ENCODE measurements at regions not wholly inside any gene's neighbourhood (a gene's known extent, or its start where the extent isn't known, plus 50 kb on each side); places are given as distances from the start of the nearest gene placed in this dataset.

DNA sequence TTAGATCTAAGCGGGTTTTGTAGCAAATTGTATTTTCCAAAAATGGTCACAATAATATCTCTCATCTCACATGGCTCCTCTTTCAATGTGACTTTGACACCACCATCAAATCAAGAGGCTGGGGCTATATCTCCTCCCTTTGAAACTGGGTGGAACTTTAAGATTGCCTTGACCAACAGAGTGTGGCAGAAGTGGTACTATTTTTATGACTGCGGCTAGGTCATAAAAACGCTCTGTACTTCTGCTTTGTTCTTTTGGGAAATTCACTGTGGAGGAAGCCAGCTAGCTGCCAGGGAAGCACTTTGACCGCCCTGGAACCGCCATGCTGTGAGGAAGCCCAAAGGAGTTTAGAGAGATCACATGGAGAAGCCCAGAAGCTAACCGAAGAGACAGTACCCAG lies 50.7 kb upstream of the ACOT11 start:
- DNase-seq = no peak

DNA sequence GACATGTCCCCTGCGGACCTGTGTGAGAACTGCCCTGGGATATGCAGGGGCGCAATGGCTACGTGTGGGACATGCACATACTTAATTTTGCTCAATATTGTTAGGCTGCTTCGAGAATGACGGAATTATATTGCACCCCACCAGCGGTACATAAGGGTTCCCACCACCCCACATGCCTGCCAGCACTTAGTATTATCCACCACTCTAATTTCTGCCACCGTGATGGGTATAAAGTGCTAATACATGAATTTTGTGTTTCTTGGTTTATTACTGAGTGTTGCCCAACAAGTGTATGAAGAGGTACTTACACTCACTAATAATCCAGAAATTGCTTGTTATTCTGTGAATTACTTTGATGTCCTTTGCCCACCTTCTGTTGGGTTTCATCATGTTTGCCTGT lies 52.1 kb upstream of the ACOT11 start:
- DNase-seq = no peak

DNA sequence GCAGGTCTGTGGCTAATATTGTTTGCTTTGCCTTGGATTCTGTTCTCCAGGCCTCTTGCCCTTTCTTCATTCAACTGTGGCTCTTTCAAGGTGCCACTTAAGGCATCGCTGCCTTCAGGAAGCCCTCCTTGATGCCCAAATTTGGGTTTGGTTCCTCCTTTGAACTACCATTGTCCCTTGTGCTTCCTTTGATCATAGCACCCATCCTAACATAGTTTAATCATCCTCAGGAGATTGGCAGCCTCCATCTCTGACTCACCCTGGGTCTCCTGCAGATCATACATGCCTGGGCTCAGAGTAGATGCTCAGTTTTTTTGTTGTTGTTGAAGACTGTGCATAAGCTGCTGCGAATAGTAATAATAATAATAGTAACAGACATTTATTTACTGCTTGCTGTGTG lies 54.4 kb upstream of the ACOT11 start:
- DNase-seq = no peak

DNA sequence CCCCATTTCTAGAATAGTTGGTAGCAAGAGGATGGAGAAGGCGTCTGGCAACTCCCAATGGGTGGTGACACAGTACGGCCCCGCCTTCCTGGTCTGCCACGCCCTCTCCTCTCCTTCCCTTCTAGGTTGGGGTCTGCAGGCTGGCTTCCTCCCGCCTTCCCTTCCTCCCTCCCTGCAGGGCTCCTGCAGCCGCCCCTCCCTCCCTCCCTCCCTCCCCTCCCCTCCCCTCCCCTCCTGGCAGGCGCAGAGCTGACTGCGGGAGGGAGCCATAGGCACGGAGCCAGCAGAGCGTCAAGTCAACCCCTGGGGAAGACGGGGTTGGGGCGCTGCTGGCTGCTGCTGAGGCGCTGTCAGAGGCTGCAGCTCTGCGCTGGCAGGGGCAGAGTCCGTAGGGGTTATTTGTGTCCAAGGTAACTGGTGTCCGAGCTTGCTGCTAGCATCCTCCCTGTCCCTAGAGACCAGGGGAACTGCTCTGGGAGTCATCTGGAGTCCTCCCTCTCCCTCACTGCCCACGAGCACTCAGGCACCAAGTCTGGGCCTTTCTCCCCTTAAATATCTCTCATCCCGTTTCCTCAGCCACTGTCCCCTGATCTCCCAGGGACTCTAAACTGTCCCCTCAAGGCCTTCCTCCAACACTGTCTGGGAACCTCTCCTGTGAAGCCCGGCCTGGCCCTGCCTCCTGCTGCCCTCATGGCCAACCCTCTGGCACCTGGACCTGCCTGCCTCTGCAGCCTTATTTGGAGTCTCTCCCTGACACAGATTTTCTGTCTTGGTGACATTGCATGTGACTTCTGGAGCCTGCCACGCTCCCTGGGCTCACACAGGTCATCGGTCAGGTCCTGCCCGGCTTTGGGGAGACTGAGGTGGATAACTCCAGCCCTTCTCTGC lies 57.4 kb upstream of the ACOT11 start:
- DNase-seq = no peak

DNA sequence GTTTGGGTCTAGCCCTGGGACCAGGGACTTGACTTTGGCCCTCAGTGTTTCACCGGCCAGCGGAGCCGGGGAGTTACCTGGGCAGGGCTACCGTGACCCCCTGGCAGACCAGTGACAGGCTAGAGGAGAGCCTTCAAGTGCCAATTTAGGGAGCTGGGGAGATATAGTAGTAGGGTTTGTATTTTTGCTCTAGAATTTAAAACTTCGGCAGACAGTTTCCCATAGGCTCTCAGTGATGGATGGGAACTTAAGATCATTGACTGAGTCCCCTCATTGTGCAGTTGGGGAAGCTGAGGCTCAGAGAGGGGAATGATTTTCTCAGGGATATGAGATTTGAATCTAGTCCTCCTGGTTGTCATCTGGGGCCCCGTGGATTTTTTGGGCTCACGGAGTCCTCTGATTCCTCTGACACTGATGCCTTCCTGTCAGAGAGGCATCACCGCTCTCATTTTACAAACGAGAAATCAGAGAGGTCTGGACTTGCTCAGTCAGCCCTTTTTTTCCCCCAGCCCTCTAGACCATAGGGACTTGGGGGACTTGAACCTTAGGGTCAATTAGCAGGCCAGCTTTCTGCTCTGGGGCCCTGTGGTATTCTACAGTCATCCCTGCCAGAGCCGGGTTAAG lies 58.3 kb upstream of the ACOT11 start:
- DNase-seq = no peak

DNA sequence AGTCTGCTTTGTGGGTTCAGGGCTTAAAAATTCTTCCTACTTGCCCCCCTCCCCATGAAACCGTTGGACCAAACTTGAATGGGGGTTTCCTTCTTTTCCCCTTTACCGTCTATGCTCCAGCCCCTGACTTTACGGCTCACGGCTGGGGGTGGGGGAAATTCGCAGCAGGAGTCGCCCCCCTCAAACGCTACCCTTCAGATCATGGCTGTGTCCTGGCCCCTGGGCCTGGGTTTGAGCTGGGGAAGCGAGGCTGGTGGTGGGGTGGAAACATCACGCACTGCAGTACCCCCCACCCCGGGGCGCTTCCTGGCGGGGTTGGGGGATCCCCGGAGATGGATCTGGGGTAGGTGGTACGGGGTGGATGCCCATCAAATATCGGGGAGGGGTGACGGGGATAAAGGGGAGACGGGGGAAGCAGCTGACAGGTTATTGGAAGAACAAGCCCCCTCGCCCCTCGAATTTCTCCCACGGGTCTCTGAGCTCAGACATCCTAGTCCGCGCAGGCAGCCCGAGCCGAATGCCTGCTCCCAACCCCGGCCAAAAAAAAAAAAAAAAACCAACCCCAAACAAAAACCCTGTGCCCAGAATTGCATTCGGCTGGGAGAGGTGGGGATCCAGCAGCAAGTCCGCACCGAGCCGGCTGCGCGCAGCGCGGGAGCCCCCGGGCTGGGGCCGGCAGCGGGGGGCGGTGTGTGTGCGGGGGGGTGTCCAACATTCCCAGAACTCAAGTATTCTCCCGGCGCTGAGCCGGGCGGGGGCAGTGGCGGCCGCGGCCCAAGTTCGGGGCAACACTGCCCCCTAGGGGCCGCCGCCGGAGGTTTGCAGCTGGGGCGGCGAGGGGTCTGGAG lies 59.0 kb upstream of the ACOT11 start:
- peak; percentile 92 for DNase-seq

DNA sequence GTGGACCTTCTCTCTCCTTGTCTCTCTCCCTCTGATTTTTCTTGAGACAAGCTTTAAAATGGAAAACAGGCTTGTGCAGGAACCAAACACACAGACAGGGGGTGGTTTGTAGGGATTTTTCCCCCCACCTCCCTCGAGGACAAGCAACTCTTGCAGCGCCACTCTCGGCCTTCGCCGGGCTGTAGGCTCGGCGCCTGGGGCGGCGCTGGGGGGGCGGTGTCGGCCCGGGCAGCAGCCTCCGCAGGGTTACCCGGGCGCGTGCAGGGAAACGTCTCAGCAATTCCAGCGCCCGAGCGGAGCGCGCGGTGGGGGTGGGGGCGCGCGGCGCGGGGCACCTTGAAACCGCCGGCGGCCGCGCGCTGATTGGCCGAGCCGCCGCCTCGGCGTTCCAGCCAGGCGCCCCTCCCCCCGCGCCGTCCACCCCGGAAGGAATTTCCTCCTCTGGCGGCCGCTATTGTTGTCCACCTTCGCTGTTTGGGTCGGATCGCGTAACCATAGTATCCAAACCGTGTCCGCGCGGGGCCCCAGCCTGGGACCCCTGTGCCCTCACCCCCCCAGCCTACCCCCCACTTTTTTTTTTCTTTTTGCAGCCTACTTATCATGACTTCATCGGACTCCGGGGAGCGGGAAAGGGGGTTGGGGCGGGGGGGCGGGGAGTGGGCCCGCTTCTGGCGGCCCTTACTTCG lies 59.8 kb upstream of the ACOT11 start:
- peak; percentile 92 for DNase-seq

DNA sequence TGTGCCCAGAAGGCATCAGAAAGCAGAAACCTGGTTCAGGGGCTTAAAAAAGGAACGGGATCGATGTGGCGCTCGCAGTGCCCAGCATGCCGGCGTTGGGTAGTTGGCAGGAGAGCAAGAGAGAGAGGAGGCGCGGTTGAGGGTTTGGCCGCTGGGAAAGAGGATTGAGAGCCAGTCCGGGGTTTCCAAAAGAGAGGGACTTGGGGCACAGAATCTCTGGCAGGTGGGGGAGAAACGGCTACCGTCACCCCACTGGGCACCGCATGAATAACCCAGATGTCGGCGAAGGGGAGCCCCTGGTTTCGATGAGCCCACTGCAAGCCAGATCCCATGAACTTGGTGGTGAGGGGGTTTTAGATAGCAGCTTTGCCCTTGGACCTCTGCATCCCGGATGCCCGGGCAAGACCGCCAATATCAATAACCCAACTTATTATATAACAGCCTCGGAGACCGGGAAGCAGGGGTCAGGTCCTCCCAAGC lies 60.4 kb upstream of the ACOT11 start:
- DNase-seq = no peak

DNA sequence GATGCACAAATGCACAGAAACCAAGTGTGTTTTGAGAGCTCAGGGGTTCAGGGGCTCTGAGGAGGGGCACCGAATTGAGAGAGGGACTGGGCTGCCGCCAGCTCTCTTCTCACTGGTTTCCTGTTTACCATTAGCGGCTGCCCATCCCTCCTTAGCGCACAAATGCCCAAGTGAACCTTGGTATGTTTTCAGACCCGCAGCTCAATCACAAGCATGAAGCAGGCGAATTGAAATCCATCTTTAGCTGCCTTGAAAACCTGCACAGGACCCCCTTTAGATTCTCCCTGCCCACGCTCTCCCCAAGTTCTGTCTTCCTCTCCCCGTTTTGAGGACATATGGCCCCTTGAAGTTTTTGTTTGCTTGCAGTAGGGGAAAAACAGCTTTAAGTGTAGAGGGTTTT lies 61.1 kb upstream of the ACOT11 start:
- no peak for DNase-seq

DNA sequence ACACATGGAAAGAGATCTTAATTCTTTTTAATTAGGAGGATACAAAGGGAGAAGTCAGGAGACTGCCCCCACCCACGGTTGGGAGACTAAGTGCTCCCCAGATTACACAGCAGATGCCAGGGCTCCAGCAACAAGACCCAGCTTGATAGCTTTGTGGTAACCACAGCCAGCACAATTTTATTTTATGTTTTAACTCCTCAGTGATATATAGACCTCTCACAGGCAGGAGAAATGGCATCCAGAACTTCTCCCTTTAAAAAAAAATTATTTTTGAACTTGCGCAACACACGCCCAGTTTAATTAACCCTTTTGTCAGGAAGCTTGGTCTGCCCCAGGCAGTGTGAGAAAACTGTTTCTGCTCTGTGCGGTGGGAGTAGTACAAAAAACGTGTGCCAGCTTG lies 62.6 kb upstream of the ACOT11 start:
- no peak for DNase-seq

DNA sequence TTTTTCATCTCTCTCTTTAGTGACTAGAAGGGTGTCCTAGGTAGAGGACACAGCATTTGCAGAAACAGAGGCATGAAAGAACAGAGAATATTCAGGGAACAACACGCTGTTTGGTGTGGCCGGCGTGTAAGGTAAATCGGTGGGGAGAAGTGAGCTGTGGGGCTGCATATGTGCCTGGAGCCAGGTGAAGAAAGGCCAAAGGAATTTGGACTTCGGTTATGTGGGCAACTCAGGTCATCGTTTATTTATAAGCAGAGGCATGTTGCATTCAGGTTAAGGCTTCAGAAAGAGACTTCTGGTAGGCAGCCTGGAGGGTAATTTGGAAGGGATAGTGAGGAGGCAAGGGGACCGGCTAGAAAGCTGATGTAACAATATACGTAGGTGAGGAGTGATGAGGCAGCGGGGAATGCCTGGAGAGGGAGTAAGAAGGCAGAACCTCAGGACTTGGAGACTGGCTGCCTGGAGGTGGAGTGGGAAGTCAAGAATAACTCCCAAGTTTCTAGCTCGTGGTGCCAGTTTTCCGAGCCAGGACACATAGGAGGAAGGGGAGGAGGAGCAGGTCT lies 64.1 kb upstream of the ACOT11 start:
- no peak for DNase-seq

DNA sequence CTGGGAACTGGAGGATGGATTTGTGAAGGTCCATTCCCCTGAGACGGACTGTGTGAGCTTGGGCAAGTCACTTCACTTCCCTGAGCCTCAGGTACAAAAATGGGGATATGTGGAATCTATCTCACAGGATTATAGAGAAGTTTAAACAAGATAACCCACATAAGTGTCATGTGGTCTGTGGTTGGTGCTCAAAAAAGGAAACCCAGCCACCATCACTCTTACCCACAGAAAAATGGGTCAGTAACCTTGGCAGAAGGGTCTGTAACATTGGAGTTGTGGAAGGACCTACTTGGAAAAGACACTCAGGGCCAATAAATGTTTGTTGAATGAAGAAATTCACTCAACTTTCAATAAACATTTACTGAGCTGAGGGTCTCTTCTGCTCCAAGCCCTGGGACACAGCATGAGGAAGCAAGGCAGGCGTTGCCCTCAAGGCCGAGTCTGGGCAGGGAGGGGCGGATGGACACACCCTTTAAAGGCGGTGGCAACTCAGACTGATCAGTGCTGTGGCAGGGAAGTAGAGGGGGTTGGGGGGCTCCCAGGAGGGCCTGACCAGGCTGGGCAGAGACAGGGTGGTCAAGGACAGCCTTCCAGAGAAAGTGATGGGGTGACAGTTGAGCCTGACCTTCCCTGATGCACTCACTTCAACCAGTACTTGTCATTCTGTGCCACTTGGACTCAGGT lies 66.7 kb upstream of the ACOT11 start:
- no peak for DNase-seq

DNA sequence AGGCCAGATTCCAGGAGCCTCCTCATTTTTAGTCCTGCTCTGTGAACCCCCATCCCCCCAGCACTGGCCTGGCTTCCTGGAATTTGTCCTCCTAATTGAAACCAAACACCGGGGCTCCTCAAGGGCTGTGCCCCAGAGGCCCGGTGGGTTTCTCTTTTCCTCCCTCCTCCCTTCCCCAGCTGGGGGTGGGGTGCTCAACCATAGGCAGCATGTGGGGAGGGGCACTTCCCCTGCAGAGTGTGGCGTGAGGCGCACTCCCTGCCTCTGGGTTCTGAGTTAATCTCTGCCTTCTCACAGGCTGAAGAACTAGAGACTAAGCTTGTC lies 67.5 kb upstream of the ACOT11 start:
- peak; percentile 85 for DNase-seq

DNA sequence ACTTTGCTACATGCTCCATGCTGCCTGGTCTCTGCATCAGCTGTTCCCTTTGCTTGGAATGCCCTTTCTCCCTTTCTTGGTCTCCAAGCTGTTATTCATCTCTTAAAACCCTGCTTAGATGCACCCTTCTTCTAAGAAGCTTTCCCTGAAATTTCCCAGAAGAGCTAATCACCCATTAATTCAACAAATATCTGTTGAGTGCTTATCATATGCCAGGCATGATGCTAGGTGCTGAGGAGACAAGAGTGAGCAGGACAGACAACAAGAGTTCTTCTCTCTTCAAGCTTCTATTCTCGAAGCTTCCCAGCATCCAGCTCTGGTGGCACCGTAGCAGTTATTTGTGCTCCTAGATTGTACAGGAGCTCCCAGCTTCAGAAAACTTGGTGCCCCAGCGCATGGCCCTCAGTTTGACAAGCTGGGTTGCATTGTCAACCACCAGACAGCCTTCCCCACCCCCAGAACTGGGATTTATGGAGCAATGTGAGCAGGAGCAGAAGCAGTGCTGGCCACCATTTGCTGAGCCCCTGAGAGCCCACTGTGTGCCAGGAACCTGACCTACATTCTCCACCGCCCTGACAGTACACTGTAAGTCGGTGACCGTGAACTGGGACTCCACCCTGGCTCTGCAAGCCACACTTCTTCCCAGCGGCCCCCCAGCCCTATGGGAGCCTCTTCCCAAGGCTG lies 68.0 kb upstream of the ACOT11 start:
- DNase-seq = no peak

DNA sequence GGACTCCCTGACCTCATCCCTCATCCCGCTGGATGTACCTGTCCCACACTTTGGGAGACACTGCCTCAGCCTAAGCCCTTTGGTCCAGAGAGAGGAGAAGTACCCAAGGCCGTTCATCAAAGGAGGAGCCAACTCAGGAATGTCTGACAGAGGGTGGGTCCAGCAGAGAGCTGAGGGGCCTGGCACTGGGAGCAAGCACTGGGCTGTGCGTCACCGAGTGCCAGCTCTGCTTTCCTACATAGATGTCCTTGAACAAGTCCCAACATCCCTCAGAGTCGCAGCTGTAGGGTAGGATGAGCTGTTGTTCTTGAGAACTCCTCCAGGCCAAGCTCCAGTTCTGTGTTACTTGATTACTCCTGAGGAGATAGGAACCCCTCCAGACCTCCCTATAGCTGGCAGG lies 68.8 kb upstream of the ACOT11 start:
- DNase-seq = no peak

DNA sequence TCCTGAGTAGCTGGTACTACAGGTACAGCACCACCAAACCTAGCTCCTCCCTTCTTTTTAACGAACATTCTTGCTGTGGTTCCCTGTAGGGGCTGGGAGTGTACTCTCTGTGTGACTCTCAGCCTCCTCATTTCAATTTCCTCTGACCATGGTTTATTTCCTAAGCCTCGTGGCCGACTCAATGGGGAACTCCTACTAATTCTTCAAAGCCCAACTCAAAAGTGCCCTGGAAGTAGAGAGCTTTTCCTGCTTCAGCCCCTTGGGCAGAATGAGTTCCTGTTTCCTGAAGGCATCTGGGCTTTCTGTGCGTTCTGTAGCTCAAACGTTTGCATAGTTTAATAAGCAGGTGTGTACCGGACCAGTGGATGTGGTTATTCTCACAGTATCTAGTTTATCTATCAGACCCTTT lies 70.9 kb upstream of the ACOT11 start:
- no peak for DNase-seq

DNA sequence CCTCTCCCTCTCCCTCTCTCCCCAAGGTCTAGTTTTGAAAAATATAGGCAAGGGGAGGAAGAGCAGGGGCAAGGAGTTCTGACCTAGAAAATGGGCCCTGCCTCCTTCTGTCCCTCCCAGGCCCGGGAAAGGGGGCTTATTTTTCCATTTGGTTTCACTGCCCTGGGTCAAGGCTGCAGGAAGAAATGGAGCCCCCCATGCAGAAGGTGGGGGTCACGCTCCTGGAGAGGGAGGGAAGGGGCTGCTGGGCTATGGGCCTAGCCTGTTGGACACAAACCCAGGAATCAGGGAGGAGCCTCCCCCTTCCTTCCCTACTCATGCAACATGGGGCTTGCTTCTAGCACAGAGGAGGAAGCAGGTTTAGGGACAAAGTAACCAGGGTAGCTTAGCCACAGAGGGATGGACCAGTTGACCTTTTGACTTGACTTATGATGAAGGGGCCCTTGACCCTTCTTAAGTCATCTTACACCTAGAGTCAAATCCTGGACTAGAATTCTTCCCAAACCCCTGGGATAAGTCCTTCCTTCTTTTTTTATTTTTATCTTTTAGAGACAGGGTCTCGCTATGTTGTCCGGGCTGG lies 70.4 kb upstream of the SSBP3 start:
- DNase-seq = no peak

DNA sequence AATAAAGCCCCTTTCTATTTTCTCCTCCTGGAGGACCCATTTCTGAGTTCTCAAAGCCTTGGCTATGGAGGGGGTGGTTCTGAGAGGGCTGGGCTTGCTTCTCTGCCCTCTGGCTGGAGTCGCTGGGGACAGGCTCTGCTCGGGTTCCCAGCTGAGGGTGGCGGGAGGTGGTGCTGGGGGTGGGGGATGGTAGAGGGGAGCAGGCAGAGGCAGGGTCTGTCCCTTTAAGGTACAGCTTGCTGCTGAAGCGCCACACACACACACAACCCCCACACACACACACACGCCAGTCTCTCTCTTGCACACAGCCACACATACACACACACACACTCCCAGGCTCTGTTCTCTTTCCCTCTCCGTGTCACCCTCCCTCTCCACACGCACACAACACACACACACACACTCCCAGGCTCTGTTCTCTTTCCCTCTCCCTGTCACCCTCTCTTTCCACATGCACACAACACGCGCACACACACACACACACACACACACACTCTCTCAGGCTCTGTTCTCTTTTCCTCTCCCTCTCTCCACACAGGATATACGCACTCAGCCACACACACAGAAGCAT lies 69.8 kb upstream of the SSBP3 start:
- DNase-seq = no peak

DNA sequence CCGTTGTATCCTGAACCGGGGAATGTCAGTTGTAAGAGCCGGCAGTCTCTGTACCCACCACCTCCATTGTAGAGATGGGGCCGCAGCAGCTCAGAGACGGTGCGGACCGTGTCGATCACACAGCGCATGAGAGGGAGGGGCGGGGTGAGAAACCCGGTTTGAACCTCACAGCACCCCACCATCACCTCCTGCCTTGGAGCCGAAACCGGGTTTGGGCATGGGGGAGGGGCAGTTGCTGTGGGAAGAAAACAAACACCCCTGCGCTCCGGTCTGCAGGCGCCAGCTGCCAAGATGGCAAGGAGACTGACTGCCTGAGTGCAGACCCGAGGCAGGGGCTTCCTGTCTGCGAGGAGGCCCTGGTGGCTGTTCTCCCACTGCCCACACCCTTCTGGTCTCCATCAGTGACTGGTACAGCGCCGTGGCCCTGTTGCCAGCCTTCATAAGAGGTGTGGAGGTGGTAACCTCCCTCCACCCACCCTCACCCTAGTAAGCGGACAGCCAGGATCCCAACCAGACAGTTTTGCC lies 69.2 kb upstream of the SSBP3 start:
- no peak for DNase-seq

Measured in left kidney (tissue), 1 donor.